ENCODE measurements at regions not wholly inside any gene's neighbourhood (a gene's known extent, or its start where the extent isn't known, plus 50 kb on each side); places are given as distances from the start of the nearest gene placed in this dataset.

DNA sequence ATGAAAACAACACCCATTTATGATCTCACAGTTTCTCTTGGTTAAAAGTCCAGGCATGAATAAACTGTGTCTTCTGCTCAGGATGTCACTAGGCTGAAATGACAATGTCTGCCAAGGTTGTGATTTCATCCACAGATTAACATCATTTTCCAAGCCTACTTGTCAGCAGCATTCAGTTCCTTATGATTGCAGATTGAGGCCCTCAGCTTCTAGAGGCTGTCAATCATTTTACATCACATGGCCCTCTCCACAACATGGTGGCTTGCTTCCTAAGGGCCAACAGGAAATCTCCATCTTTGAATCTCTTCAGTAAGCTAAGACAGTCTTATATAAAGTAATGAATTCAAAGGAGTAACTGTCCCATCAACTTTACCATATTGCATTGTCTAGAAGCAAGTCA lies 377.6 kb downstream of the ANKRD7 start:
- TF ChIP-seq, protein P1, sequence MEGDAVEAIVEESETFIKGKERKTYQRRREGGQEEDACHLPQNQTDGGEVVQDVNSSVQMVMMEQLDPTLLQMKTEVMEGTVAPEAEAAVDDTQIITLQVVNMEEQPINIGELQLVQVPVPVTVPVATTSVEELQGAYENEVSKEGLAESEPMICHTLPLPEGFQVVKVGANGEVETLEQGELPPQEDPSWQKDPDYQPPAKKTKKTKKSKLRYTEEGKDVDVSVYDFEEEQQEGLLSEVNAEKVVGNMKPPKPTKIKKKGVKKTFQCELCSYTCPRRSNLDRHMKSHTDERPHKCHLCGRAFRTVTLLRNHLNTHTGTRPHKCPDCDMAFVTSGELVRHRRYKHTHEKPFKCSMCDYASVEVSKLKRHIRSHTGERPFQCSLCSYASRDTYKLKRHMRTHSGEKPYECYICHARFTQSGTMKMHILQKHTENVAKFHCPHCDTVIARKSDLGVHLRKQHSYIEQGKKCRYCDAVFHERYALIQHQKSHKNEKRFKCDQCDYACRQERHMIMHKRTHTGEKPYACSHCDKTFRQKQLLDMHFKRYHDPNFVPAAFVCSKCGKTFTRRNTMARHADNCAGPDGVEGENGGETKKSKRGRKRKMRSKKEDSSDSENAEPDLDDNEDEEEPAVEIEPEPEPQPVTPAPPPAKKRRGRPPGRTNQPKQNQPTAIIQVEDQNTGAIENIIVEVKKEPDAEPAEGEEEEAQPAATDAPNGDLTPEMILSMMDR (IDR thresholded peaks at IDR 0.05; ENCODE audit: borderline replicate concordance, extremely low read depth, low read length, poor library complexity, severe bottlenecking) = no peak
- no peak for TF ChIP-seq EZH2 (IDR thresholded peaks at IDR 0.05; ENCODE audit: borderline replicate concordance, low read depth, low read length, severe bottlenecking)

Data from DND-41 (cell line).